SK-N-SH (cell line): ENCODE measurements at regions not wholly inside any gene's neighbourhood (a gene's known extent, or its start where the extent isn't known, plus 50 kb on each side); places are given as distances from the start of the nearest gene placed in this dataset.

Source experiments
- CTCF ChIA-PET: fragments of 300-600, 350-600 bp; formaldehyde crosslinking; extraction: SDS; loops from one replicate; lab custom pipeline; 2021; lab: Yijun Ruan, JAX
- POLR2A ChIA-PET: fragments of 350-600 bp; sonication (Branson Sonifier 250); formaldehyde crosslinking; extraction: SDS; loops from one replicate; lab custom pipeline; 2020; ENCODE audit warnings: antibody characterized with exemption, inconsistent platforms; lab: Yijun Ruan, JAX
- DNase-seq: peaks from one replicate; pipeline ENCODE4 v3.0.0; 2012
- H2AFZ ChIP-seq: fragments of 200-600 bp; sonication (generic); 2 replicates; pipeline ENCODE4 v1.8.1; 2016; ENCODE audit warnings: antibody characterized with exemption, mild to moderate bottlenecking, low read depth
- H3F3A ChIP-seq: fragments of 200-600 bp; sonication (generic); replicated peaks from 2 replicates; pipeline ENCODE3; 2016; ENCODE audit warnings: antibody characterized with exemption, mild to moderate bottlenecking; ENCODE audit not compliant: insufficient read depth
- H3K27ac ChIP-seq, 2 experiments: fragments of 200-500 bp in 1 of 2; fragments of 200-600 bp in 1 of 2; sonication (Bioruptor generic) in 1 of 2; sonication (generic), shearing (Covaris generic) in 1 of 2; 2 replicates each; pipeline versions ENCODE4 v1.5.1 to v1.6.1; 2014 to 2016; ENCODE audit warnings: low read depth in 2 of 2, inconsistent platforms in 1 of 2, low read length in 1 of 2, mild to moderate bottlenecking in 1 of 2, mixed read lengths in 1 of 2
- H3K27me3 ChIP-seq: fragments of 200-600 bp; sonication (generic), shearing (Covaris generic); 2 replicates; pipeline ENCODE4 v1.6.1; 2016; ENCODE audit warnings: mixed run types; ENCODE audit not compliant: insufficient read depth
- H3K36me3 ChIP-seq, 2 experiments: fragments of 200-500 bp in 1 of 2; fragments of 200-600 bp in 1 of 2; sonication (Bioruptor generic) in 1 of 2; sonication (generic) in 1 of 2; replicated peaks in 1 of 2; 2 replicates each; pipeline versions ENCODE3 to v1.5.1; 2014 to 2016; ENCODE audit warnings: low read length in 1 of 2, mild to moderate bottlenecking in 1 of 2; ENCODE audit not compliant: insufficient read depth in 2 of 2, control insufficient read depth in 1 of 2
- H3K4me1 ChIP-seq, 2 experiments: fragments of 200-500 bp in 1 of 2; fragments of 200-600 bp in 1 of 2; sonication (Bioruptor generic) in 1 of 2; sonication (generic), shearing (Covaris generic) in 1 of 2; 2 replicates each; pipeline versions ENCODE4 v1.5.1 to v1.6.1; 2014 to 2016; ENCODE audit warnings: low read depth in 1 of 2, low read length in 1 of 2, mixed run types in 1 of 2; ENCODE audit not compliant: insufficient read depth in 2 of 2, control insufficient read depth in 1 of 2
- H3K4me2 ChIP-seq: fragments of 200-600 bp; sonication (generic), shearing (Covaris generic); 2 replicates; pipeline ENCODE4 v1.6.1; 2017; ENCODE audit warnings: mixed run types
- H3K4me3 ChIP-seq, 2 experiments: fragments of 200-500 bp in 1 of 2; fragments of 200-600 bp in 1 of 2; sonication (Bioruptor generic) in 1 of 2; sonication (generic), shearing (Covaris generic) in 1 of 2; 2 replicates each; pipeline versions ENCODE4 v1.5.1 to v1.8.1; 2014 to 2016; ENCODE audit warnings: low read depth in 2 of 2, inconsistent platforms in 1 of 2, low read length in 1 of 2, mild to moderate bottlenecking in 1 of 2, mixed read lengths in 1 of 2, moderate library complexity in 1 of 2
- H3K79me2 ChIP-seq: fragments of 200-600 bp; sonication (generic); 2 replicates; pipeline ENCODE4 v1.8.1; 2017; ENCODE audit warnings: mild to moderate bottlenecking; ENCODE audit not compliant: insufficient read depth
- H3K9ac ChIP-seq: fragments of 200-600 bp; sonication (generic); 2 replicates; pipeline ENCODE4 v1.6.1; 2017; ENCODE audit warnings: mixed run types
- H3K9me2 ChIP-seq: fragments of 200-600 bp; sonication (generic); 2 replicates; pipeline ENCODE4 v1.6.1; 2017; ENCODE audit warnings: mixed run types
- H3K9me3 ChIP-seq: fragments of 200-600 bp; sonication (generic); 2 replicates; pipeline ENCODE4 v1.6.1; 2017; ENCODE audit warnings: mixed run types, mild to moderate bottlenecking, moderate library complexity
- H4K20me1 ChIP-seq: fragments of 200-600 bp; sonication (generic); 2 replicates; pipeline ENCODE4 v1.6.1; 2017; ENCODE audit warnings: mild to moderate bottlenecking, mixed run types; ENCODE audit not compliant: insufficient read depth
- CHD2 ChIP-seq: fragments of 150-350 bp; IDR thresholded peaks from 2 replicates; pipeline ENCODE4 v1.6.1; 2018; ENCODE audit warnings: low read length; ENCODE audit not compliant: partially characterized antibody
- EZH2phosphoT487 ChIP-seq: fragments of 200-600 bp; sonication (generic); IDR thresholded peaks from 2 replicates; pipeline ENCODE4 v1.6.1; 2017; ENCODE audit warnings: low read depth, mixed run types, mild to moderate bottlenecking, antibody characterized with exemption, moderate library complexity, borderline replicate concordance
- GABPA ChIP-seq: IDR thresholded peaks from 2 replicates; pipeline ENCODE4 v1.4.0; 2012; ENCODE audit warnings: low read depth, mild to moderate bottlenecking
- IRF3 ChIP-seq: fragments of 150-350 bp; IDR thresholded peaks from 2 replicates; pipeline ENCODE4 v1.6.1; 2016; ENCODE audit warnings: mild to moderate bottlenecking, low read depth, low read length
- JUND ChIP-seq: IDR thresholded peaks from 2 replicates; pipeline ENCODE4 v1.4.0; 2012
- POLR2AphosphoS5 ChIP-seq: IDR thresholded peaks from 2 replicates; pipeline ENCODE4 v1.6.1; 2012; ENCODE audit warnings: low read depth, low read length
- RAD21 ChIP-seq: IDR thresholded peaks from 2 replicates; pipeline ENCODE4 v1.6.1; 2012; ENCODE audit warnings: mild to moderate bottlenecking, low read length
- TAF1 ChIP-seq: IDR thresholded peaks from 2 replicates; pipeline ENCODE4 v1.6.1; 2012; ENCODE audit warnings: low read depth, mild to moderate bottlenecking, low read length, moderate library complexity, borderline replicate concordance
- TEAD4 ChIP-seq: IDR thresholded peaks from 2 replicates; pipeline ENCODE4 v1.4.0; 2012; ENCODE audit warnings: mild to moderate bottlenecking, borderline replicate concordance; ENCODE audit not compliant: insufficient read depth
- WGBS: methylation state at CpG from one replicate; pipeline ENCODE4 v1.1.6; 2017; ENCODE audit warnings: low lambda C conversion rate; 5-methylcytosine and 5-hydroxymethylcytosine counted together

DNA sequence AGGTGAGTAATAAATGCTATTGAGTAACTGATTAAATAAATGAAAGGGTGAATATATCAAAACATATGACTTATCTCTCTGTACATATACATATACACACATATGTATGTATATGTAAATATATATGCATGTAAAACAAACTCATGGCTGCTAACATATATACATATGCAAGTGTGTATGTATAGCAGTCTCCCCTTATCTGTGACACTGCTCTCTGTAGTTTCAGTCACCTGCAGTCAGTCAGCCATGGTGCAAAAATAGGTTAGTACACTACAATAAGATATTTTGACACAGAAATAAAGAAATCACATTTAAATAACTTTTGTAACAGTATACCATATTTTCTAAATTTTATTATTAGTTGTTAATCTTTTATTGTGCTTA lies 467.4 kb downstream of the EPHA5 start:
- Histone ChIP-seq H3K4me1 (no peaks in the 10 kb centered on the region), H3K27ac (no peak overlapping the region), H3K27me3 (no peaks in the 10 kb centered on the region), H2AFZ (no peak overlapping the region), H4K20me1 (no peaks in the 10 kb centered on the region), H3K4me2 (no peak overlapping the region), H3K9me2 (no peaks in the 10 kb centered on the region), H3K9me3 (no peaks in the 10 kb centered on the region), H3F3A (no peaks in the 10 kb centered on the region), H3K4me3 (no peak overlapping the region), H3K36me3 (no peaks in the 10 kb centered on the region), H3K9ac (no peak overlapping the region), H3K79me2 (no peaks in the 10 kb centered on the region)
- DNase-seq, result no peak
- ChIA-PET POLR2A (no interaction called here), CTCF (no interaction called here)
- TF ChIP-seq GABPA (no peak), CHD2 (no peak), JUND (no peak)

DNA sequence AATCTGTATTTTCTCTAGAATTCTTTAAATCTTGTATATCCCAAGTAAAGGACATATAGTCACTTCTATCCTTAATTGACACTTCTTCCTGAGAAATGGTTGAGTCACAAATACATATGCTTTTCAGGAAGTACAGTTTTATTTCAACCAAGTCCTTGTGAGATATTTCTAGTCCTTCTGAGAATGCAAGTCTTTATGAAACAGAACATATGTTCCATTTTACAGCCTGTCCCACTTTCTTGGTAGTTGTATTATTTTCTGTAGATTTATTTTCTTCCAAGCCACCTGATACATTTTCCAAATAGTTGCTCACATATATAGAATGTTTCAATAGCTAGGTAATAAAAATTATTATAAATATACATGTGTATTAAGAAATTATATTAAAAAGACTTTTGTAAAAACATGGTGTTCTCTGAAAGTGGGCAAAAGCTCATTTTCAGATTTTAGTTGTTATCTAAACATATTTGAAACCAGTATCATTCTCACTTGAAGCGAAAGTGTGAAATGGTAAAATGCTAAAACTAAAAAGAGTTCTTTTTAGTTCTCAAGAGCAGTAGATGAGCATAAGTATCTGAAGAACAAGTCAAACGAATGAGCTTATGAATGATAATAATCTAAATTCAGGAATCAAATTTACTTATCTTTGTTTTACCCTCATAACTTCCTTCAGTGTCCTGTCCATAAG lies 468.0 kb downstream of the EPHA5 start:
- TF ChIP-seq EZH2phosphoT487, result no peak
- no peak for TF ChIP-seq TAF1
- no peak for TF ChIP-seq TEAD4
- no peak for TF ChIP-seq RAD21
- Histone ChIP-seq H3K9ac (no peak overlapping the region), H3F3A (no peaks in the 10 kb centered on the region), H3K9me3 (no peaks in the 10 kb centered on the region), H3K36me3 (no peaks in the 10 kb centered on the region), H2AFZ (no peak overlapping the region), H3K27ac (no peak overlapping the region), H3K4me3 (no peak overlapping the region), H3K4me1 (no peaks in the 10 kb centered on the region), H3K9me2 (no peaks in the 10 kb centered on the region), H3K27me3 (no peaks in the 10 kb centered on the region), H3K4me2 (no peak overlapping the region), H4K20me1 (no peaks in the 10 kb centered on the region), H3K79me2 (no peaks in the 10 kb centered on the region)
- POLR2A ChIA-PET, result no interaction called here
- 0% methylated on average over 2 of the region's 2 CpGs for WGBS
- CTCF ChIA-PET, result no interaction called here
- DNase-seq, result no peak

DNA sequence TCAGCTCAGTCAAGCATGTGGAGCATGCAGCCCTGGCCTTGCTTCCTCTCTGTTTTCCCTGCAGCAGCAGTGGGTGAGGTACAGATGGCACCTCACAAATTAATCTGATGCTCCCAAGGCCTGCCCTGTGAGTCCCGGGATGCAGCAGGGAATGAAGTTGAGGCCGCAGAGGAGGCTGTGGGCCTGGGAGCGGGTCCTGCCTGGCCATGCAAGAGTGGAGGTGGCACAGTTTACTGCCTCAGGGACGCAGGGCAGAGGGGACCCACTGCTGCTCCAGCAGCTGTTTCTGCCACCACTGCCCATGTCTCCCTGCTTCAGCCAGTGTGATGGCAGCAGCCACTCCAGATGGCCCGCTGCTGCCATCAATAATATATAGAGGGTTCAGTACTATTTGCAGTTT lies 474.6 kb downstream of the EPHA5 start:
- no peak overlapping the region for H2AFZ ChIP-seq
- no peaks in the 10 kb centered on the region for H3F3A ChIP-seq
- H3K4me1 ChIP-seq, result no peaks in the 10 kb centered on the region
- TF ChIP-seq EZH2phosphoT487 (no peak), IRF3 (no peak), POLR2AphosphoS5 (no peak)
- DNase-seq, result no peak
- H3K36me3 ChIP-seq, result no peaks in the 10 kb centered on the region
- no peak overlapping the region for H3K9ac ChIP-seq
- ChIA-PET POLR2A (no interaction called here), CTCF (no interaction called here)
- no peaks in the 10 kb centered on the region for H3K79me2 ChIP-seq
- no peaks in the 10 kb centered on the region for H3K27me3 ChIP-seq
- H4K20me1 ChIP-seq, result no peaks in the 10 kb centered on the region
- H3K9me2 ChIP-seq, result no peaks in the 10 kb centered on the region
- no peaks in the 10 kb centered on the region for H3K9me3 ChIP-seq
- no peak overlapping the region for H3K4me2 ChIP-seq
- H3K27ac ChIP-seq, result no peak overlapping the region
- 20% methylated on average over 1 of the region's 5 CpGs for WGBS
- H3K4me3 ChIP-seq, result no peak overlapping the region
